ENCODE measurements at regions not wholly inside any gene's neighbourhood (a gene's known extent, or its start where the extent isn't known, plus 50 kb on each side); places are given as distances from the start of the nearest gene placed in this dataset.

DNA sequence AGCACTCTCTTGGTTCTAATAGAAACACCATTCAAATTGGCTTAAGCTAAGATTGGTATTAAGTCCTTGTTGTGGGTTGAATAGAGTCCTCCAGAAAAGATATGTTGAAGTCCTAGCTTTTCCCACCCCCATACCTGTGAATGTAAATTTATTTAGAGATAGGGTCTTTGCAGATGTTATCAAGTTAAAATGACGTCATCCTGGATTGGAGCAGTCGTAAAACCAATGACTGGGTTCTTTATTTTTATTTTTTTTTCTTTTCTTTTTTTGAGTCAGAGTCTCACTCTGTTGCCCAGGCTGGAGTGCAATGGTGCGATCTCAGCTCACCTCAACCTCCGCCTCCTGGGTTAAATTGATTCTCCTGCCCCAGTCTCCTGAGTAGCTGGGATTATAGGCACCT, 658.6 kb upstream of the RBFOX1 start:
- no peaks in the 10 kb centered on the region for H3K4me1 ChIP-seq (ENCODE audit: insufficient read depth)
- H3K27me3 ChIP-seq (ENCODE audit: insufficient read depth): no peaks in the 10 kb centered on the region
- H3F3A ChIP-seq (replicated peaks; ENCODE audit: low read depth): no peaks in the 10 kb centered on the region
- no peaks in the 10 kb centered on the region for H3K36me3 Mint-ChIP-seq (ENCODE audit: low read depth)
- H3K79me2 ChIP-seq (replicated peaks; ENCODE audit: insufficient read depth): no peaks in the 10 kb centered on the region
- H3K4me2 ChIP-seq: no peak overlapping the region
- H3K9me3 Mint-ChIP-seq: no peaks in the 10 kb centered on the region; the same call in 2 of the 3 replicates
- DNase-seq (ENCODE audit: low spot score): no peak
- no peak overlapping the region for H3K27ac ChIP-seq (ENCODE audit: low read depth)
- no peak for ATAC-seq
- no peaks in the 10 kb centered on the region for H3K4me1 Mint-ChIP-seq
- TF ChIP-seq EZH2 (IDR thresholded peaks at IDR 0.05; ENCODE audit: low read depth, unreplicated experiment) (no peak), ZNF114 (CRISPR knock-in tag; IDR thresholded peaks at IDR 0.05) (no peak), STAT1 (IDR thresholded peaks at IDR 0.05; ENCODE audit: unreplicated experiment) (no peak), ZNF331 (CRISPR knock-in tag; IDR thresholded peaks at IDR 0.05; ENCODE audit: low read depth) (no peak), CREB1 (CRISPR knock-in tag; IDR thresholded peaks at IDR 0.05; ENCODE audit: low read depth) (no peak), POLR2AphosphoS5 (IDR thresholded peaks at IDR 0.05; ENCODE audit: low read depth) (no peak), JUNB (IDR thresholded peaks at IDR 0.05; ENCODE audit: unreplicated experiment) (no peak), NANOG (IDR thresholded peaks at IDR 0.05; ENCODE audit: borderline replicate concordance) (no peak), EZH2phosphoT487 (IDR thresholded peaks at IDR 0.05; ENCODE audit: unreplicated experiment) (no peak)
- TF ChIP-seq, protein P1, sequence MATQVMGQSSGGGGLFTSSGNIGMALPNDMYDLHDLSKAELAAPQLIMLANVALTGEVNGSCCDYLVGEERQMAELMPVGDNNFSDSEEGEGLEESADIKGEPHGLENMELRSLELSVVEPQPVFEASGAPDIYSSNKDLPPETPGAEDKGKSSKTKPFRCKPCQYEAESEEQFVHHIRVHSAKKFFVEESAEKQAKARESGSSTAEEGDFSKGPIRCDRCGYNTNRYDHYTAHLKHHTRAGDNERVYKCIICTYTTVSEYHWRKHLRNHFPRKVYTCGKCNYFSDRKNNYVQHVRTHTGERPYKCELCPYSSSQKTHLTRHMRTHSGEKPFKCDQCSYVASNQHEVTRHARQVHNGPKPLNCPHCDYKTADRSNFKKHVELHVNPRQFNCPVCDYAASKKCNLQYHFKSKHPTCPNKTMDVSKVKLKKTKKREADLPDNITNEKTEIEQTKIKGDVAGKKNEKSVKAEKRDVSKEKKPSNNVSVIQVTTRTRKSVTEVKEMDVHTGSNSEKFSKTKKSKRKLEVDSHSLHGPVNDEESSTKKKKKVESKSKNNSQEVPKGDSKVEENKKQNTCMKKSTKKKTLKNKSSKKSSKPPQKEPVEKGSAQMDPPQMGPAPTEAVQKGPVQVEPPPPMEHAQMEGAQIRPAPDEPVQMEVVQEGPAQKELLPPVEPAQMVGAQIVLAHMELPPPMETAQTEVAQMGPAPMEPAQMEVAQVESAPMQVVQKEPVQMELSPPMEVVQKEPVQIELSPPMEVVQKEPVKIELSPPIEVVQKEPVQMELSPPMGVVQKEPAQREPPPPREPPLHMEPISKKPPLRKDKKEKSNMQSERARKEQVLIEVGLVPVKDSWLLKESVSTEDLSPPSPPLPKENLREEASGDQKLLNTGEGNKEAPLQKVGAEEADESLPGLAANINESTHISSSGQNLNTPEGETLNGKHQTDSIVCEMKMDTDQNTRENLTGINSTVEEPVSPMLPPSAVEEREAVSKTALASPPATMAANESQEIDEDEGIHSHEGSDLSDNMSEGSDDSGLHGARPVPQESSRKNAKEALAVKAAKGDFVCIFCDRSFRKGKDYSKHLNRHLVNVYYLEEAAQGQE (IDR thresholded peaks at IDR 0.05; ENCODE audit: unreplicated experiment): no peak
- TF ChIP-seq, protein P2, sequence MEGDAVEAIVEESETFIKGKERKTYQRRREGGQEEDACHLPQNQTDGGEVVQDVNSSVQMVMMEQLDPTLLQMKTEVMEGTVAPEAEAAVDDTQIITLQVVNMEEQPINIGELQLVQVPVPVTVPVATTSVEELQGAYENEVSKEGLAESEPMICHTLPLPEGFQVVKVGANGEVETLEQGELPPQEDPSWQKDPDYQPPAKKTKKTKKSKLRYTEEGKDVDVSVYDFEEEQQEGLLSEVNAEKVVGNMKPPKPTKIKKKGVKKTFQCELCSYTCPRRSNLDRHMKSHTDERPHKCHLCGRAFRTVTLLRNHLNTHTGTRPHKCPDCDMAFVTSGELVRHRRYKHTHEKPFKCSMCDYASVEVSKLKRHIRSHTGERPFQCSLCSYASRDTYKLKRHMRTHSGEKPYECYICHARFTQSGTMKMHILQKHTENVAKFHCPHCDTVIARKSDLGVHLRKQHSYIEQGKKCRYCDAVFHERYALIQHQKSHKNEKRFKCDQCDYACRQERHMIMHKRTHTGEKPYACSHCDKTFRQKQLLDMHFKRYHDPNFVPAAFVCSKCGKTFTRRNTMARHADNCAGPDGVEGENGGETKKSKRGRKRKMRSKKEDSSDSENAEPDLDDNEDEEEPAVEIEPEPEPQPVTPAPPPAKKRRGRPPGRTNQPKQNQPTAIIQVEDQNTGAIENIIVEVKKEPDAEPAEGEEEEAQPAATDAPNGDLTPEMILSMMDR (conservative IDR thresholded peaks at IDR 0.05; ENCODE audit: low read depth in 2 of 2): no peak
- TF ChIP-seq, protein P3, sequence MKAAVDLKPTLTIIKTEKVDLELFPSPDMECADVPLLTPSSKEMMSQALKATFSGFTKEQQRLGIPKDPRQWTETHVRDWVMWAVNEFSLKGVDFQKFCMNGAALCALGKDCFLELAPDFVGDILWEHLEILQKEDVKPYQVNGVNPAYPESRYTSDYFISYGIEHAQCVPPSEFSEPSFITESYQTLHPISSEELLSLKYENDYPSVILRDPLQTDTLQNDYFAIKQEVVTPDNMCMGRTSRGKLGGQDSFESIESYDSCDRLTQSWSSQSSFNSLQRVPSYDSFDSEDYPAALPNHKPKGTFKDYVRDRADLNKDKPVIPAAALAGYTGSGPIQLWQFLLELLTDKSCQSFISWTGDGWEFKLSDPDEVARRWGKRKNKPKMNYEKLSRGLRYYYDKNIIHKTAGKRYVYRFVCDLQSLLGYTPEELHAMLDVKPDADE (IDR thresholded peaks at IDR 0.05): no peak
- TF ChIP-seq, protein P4, sequence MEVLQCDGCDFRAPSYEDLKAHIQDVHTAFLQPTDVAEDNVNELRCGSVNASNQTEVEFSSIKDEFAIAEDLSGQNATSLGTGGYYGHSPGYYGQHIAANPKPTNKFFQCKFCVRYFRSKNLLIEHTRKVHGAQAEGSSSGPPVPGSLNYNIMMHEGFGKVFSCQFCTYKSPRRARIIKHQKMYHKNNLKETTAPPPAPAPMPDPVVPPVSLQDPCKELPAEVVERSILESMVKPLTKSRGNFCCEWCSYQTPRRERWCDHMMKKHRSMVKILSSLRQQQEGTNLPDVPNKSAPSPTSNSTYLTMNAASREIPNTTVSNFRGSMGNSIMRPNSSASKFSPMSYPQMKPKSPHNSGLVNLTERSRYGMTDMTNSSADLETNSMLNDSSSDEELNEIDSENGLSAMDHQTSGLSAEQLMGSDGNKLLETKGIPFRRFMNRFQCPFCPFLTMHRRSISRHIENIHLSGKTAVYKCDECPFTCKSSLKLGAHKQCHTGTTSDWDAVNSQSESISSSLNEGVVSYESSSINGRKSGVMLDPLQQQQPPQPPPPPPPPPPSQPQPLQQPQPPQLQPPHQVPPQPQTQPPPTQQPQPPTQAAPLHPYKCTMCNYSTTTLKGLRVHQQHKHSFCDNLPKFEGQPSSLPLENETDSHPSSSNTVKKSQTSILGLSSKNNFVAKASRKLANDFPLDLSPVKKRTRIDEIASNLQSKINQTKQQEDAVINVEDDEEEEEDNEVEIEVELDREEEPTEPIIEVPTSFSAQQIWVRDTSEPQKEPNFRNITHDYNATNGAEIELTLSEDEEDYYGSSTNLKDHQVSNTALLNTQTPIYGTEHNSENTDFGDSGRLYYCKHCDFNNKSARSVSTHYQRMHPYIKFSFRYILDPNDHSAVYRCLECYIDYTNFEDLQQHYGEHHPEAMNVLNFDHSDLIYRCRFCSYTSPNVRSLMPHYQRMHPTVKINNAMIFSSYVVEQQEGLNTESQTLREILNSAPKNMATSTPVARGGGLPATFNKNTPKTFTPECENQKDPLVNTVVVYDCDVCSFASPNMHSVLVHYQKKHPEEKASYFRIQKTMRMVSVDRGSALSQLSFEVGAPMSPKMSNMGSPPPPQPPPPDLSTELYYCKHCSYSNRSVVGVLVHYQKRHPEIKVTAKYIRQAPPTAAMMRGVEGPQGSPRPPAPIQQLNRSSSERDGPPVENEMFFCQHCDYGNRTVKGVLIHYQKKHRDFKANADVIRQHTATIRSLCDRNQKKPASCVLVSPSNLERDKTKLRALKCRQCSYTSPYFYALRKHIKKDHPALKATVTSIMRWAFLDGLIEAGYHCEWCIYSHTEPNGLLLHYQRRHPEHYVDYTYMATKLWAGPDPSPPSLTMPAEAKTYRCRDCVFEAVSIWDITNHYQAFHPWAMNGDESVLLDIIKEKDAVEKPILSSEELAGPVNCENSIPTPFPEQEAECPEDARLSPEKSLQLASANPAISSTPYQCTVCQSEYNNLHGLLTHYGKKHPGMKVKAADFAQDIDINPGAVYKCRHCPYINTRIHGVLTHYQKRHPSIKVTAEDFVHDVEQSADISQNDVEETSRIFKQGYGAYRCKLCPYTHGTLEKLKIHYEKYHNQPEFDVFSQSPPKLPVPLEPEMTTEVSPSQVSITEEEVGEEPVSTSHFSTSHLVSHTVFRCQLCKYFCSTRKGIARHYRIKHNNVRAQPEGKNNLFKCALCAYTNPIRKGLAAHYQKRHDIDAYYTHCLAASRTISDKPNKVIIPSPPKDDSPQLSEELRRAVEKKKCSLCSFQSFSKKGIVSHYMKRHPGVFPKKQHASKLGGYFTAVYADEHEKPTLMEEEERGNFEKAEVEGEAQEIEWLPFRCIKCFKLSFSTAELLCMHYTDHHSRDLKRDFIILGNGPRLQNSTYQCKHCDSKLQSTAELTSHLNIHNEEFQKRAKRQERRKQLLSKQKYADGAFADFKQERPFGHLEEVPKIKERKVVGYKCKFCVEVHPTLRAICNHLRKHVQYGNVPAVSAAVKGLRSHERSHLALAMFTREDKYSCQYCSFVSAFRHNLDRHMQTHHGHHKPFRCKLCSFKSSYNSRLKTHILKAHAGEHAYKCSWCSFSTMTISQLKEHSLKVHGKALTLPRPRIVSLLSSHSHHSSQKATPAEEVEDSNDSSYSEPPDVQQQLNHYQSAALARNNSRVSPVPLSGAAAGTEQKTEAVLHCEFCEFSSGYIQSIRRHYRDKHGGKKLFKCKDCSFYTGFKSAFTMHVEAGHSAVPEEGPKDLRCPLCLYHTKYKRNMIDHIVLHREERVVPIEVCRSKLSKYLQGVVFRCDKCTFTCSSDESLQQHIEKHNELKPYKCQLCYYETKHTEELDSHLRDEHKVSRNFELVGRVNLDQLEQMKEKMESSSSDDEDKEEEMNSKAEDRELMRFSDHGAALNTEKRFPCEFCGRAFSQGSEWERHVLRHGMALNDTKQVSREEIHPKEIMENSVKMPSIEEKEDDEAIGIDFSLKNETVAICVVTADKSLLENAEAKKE (CRISPR knock-in tag; IDR thresholded peaks at IDR 0.05): no peak
- no peaks in the 10 kb centered on the region for H3K36me3 ChIP-seq (ENCODE audit: insufficient read depth)
- H3K4me3 Mint-ChIP-seq: no peak overlapping the region
- no peak overlapping the region for H3K27ac Mint-ChIP-seq
- H3K27me3 Mint-ChIP-seq (ENCODE audit: insufficient read depth, low read depth, poor library complexity): peaks cover 6% of the 10 kb centered on the region
- H2AFZ ChIP-seq: no peak overlapping the region
- no peak overlapping the region for H3K4me3 ChIP-seq
- no peaks in the 10 kb centered on the region for H3K9me2 ChIP-seq (ENCODE audit: insufficient read depth)
- H4K20me1 ChIP-seq (replicated peaks; ENCODE audit: insufficient read depth): no peaks in the 10 kb centered on the region
